Fibroblast of gingiva (primary cell): ENCODE measurements at regions not wholly inside any gene's neighbourhood (a gene's known extent, or its start where the extent isn't known, plus 50 kb on each side); places are given as distances from the start of the nearest gene placed in this dataset.
"Not testable (repeated sequence)": the region's sequence is repeated elsewhere in the genome, so short reads cannot be mapped to it uniquely, and the experiment has no call there.

Experiments
- DNase-seq: peaks from one replicate; pipeline ENCODE4 v3.0.0-alpha.2; 2011; ENCODE audit warnings: low read depth

DNA sequence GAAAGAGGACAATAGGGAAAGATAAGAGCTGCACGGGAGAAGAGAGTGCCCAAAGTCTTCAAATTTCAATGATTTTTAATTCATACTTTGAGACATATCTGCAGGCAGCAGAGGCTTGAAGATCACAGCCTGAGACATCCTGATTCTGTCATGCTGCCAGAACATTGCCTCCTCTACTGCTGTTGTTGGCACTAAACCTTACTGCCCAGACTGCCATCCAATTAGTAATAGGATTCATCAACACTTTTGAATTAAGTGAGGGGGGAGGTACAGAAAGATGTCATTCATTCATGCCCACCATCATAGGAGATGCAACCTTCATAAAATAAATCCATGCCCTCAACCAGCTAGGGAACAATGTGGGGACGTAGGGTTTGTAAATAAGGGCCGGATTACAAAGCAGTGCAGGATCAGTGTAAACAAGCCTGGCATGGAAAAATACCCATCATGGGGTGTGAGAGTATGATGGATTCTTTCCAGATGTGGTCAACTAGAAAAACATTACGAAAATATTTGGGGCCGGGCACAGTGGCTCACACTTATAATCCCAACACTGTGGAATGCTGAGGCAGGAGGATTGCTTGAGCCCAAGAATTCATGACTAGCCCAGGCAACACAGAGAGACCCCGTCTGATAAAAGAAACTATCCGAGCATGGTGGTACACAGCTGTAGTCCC is 122.1 kb upstream of the DAPK1 start:
- DNase-seq, result peak; percentile 86

DNA sequence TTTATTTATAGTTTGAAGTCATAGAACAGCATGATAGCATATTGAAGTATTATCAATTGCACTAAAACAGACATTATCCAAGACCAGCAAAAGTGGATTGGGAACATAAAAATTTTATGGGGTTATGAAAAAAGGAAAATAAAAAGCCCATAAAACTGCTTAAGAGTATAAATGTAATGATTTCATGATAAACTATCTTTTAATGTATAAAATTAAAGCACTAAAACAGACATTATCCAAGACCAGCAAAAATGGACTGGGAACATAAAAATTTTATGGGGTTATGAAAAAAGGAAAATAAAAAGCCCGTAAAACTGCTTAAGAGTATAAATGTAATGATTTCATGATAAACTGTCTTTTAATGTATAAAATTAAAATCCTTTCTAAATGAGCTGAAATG is 119.0 kb upstream of the DAPK1 start:
- no peak for DNase-seq

DNA sequence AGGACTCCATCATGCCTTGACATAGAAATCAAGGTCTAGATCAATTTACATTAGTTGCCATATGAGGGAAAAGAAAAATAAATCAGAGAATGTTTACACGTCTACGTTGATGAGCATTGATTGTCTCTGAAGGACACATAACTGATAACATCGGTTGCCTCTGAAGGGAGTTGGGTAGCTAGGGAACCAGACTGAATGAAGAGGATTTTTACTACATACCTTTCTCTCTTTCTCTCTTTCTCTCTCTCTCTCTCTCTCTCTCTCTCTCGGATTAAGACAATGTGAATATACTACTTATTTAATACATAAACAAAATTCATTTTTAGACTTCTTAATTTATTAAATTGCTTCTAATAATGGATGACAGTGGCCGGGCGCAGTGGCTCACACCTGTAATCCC is 118.4 kb upstream of the DAPK1 start:
- DNase-seq, result no peak

DNA sequence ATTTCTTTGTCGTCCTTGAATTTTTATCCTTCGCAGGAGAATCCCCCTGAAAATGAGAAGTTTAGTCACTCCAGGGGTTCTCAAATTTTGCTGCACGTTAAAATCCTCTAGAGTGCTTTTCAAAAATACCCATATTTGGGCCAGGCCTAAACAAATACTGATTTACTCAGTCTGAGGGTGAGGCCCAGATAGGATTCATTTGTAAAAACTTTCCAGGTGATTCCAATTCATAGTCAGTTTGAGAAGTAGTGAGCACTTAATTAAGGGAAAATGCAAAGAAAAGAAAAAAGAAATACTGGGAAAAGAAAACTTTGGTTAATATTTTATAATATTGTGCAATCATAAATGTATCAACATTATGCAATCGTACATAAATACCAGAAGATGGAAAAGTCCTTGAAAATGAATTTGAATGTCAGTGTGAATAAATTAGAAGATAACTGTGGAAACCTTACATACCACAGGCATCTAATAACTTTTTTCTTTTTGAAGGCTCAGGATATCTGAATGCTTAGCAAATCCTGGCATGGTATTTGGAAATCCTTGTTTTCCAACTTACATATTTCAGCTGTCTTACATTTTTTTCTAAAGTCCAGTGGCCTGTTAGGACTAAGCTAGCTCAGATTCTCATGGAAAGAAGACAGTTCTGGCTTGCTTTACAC is 116.5 kb upstream of the DAPK1 start:
- peak; percentile 95 for DNase-seq

DNA sequence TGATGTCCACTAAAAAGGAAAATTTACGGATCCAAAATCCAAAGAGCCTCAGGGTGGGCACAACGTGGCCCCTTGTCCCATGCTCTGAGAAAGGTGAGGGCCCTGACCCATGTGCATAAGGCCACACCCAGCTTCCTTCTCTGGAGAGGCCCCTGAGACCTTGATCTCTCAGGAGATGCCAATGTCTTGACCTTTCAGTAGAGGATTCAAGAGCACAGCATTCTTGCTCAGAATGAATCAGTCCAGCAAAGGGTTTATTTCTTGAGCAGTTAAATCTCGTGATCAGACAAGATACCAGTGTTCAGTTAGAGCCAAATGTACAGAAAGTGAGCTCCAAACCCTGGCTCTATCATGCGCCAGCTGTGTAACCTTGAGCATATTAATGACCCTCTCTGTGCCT is 115.9 kb upstream of the DAPK1 start:
- peak; percentile 51 for DNase-seq

DNA sequence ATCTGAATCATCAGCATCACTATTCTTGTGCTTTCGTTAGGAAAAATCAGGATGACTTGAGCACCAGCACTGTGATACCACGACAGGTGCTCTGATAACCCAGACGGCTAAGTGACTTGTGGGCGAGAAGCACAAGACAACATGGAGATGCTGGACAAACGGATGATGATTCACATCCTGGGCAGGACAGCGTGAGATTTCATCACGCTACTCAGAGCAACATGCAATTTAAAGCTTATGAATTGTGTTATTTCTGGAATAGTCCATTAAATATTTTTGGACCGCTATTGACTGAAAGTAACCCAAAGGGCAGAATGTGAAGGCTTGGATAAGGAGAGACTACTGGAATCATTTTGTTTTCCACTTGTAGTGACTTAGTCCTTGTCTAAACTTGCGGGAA is 114.8 kb upstream of the DAPK1 start:
- DNase-seq, result peak; percentile 92

DNA sequence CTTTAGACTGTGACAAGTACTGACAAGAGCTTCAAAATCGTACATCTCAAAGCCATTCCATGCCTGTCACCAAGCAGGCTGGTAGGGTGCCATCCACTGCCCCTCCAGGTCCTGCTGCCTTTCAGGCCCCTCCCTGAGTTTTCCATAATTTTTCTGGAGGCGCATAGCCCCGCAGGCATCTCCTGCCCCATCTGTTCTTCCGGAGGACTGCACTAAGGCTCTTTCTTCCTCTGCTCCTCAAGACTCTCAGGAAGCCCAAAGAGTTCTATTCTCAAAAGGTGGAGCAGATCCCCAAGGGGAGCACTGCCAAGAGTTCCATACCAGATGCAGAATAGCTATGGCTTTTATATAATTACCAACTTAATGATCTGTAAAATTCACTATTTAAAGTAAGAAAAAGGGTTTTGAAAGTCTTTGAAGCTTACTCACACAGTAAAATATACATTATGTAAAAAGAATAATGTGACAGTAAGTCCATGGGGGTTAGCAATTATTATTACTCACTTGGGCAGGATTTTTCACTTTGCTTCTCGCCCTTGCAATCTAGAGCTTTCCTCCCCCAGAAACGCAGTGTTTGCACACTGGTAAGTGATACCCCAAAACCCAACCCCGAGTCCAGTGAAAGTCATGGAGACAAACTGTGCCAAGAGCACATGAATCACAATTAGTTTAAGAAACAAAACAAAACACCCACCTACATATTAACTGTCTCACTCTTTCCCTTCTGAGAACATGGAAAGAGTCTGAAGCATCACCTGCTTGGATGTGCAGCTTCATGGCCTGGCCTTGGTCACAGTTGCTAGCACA is 114.1 kb upstream of the DAPK1 start:
- peak; percentile 45 for DNase-seq

DNA sequence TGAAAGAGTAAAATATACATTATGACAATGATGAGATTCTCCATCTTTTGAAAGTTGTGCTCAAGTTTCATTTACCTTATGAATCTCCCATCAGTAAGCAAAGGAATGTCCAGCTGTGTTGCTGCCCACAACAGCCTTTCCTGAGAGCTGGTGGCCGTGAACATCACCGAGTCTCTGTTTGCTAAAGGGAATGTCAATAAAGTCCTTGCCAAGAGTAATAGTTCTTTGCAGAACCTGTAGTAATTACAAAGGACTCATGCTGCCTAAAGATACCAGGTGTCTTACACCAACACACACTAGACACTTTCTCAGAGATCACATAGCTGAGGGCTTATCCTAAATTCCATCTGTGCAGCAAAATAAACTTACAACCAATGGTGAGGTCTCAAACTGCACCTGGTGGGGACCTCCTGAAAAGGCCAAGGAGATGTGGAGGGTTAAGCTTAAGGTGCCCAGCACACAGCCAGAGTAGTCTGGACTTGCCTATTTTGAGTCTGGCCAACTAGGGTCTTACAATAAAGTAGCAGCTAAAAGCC is 111.1 kb upstream of the DAPK1 start:
- no peak for DNase-seq

DNA sequence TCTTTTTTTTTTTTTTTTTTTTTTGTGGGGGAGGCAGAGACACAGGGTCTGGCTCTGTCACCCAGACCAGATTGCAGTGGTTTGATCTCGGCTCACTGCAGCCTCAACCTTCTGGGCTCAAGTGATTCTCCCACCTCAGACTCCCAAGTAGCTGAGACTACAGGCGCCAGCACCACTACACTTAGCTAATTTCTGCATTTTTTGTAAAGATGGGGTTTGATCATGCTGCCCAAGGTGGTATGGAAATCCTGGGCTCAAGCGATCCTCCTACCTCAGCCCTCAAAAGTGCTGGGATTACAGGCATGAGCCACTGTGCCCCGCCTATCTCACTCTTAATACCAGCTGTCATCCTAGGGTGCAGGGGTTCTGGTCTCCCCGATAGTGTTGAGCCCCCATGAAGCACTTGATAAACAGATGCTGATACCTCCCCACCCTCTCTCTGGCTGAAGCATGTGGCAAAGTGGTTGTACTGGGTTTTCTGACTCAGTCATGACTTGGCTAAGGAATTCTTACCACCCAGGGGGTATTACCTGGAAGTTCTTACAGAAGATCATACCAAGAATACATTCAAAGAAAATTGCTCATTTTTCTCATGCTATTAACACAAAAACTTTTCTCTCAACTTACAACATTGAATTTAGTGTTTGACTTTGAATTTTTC is 110.2 kb upstream of the DAPK1 start:
- no peak for DNase-seq

DNA sequence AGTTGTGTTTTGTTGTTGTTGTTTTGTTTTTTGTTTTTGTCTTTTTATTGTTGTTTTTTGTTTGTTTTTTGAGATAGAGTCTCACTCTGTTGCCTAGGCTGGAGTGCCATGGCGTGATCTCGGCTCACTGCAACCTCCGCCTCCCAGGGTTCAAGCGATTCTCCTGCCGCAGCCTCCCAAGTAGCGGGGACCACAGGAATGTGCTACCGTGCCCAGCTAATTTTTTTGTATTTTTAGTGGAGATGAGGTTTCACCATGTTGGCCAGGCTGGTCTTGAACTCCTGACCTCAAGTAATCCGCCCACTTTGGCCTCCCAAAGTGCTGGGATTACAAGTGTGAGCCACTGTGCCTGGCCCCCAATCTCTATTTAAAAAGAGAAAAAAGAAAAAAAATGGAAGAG is 109.0 kb upstream of the DAPK1 start:
- DNase-seq, result not testable (repeated sequence)

DNA sequence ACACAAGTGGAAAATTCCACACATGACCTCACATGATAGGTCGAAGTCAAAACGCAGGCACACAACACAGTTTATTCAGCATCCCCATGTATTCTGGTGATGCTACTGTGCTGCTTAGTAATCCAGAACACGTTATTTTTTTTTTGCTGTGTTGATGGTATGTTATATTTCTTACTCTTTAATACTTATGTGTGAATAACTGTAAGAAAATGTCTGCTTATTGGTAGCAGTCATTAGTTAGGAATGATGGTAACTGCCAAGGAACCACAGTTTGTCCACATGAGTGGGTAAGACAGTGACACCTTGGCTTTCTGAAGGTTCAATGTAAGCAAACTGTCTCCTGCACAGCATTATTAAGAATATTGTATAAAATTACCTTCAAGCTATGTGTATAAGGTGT is 107.7 kb upstream of the DAPK1 start:
- DNase-seq, result no peak

DNA sequence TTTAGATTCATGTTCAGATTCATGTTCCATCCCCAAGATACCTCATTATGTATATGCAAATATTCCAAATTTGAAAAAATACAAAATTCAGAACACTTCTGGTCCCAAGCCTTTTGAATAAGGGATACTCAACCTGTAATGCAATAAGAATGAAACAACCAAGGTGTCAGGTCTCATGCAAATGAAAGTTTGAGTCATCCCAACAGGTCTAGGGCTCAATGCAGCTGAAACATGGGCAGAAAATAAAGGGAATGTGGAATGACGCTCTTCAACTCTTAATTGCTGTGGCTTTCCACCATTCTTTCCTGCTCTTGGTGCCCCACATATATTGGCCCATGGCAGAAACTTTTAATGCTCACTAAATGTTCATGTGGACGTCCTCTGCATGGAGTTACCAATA is 107.3 kb upstream of the DAPK1 start:
- DNase-seq, result no peak

DNA sequence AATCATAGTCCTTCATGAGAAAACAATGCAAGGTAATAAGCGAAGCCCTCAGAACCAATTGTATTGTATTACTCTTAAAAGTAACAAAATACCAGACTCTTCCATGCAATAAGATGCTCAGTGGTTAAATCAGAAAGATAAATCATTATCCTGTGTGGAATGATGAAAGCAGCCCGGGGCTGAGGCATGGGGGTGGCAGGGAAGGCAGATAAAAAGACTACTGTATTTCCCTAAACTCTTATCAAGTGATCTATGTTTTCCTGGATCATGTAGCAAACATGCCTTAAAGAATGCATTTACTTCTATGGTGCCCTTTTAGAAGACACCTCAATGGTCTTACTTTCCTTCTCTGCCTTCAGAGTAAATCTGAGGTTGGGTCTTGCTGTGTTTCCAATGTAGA is 105.6 kb upstream of the DAPK1 start:
- DNase-seq, result no peak

DNA sequence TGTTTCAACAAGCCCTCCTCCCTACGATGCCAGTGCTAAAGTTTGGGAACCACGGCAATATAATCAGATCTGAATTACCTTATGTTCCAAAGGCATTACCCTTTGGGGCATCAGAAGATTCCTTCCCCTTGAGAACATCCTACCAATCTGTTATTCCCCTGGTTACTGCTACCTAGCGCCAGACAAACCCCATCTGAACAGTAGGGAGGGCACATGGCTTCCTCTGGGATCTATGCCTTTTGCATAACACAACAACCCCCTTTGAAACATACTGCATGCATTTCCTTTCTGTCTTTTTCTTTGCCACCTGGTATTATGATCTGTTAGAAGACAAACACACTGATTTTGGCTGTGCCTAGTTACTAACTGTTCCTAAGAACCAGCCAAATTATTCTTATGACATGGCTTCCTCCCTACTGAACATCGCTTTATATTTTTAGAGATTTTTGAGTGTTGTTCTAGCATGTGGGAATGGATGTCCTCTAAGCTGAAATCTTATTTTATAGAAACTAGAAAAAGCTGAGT is 103.9 kb upstream of the DAPK1 start:
- no peak for DNase-seq

DNA sequence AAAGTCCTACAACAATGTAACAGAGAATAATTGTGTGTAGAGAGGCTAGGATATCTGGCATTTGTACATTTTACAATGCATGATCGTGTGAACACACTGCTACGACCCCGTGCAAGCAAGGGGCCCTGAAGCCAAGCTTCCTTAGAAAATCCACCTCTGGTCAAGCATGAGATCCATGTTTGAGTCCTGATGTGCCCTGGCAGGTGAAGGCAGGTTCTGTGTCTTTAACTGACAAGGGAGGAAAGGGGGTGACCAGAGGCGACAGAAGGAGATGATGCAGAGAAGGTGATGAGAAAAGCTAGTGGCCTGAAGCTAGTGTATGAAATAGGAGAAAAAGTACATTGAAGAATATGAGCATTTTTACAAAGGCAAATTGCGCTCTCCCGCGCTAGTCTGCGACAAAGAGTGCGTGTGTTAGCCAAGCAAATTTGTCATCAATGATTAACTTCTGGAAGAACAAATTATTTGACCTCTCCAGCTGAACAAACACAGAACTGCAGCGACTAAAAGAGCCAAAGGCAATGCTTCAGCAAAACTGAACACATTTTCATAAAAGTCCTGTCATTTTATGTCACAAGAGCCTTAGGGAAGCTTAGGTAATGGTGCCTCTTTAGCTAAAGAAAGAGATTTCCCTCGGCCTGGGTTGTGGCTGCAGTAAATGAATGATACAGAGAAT is 101.7 kb upstream of the DAPK1 start:
- DNase-seq, result peak; percentile 58

DNA sequence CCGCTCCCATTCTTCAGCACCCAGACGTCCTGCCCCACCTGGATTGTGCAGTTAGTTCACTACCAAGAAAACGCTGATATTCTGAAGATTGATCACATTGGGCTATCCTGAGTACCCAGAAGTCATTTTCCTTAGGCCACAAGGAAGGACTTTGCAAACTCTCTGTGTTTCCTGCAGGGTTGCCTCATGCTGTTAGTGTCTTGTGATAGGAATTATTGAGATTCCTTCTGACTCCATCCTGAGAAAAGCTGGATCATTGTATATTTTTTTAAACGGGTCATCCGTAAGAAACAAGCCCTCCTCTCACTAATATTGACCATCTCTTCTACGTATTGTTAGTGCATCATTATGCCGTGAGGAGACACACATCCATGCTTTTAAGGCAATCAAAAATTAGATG is 96.0 kb upstream of the DAPK1 start:
- DNase-seq, result no peak

DNA sequence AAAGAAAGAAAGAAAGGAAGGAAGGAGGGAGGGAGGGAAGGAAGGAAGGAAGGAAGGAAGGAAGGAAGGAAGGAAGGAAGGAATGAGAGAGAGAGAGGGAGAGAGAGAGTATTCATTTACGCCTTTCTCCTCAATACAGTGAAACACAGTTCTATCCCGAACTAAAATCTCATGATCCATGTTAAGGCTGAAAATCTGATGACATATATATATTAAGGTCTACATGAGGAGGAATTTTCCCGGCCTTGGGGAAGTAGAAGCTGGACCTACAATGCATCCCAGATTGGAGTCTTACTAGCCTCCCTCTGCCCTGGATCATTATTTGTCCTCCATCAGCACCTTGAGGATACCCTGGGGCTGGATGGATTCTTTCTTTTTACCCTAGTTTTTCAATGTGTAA is 95.1 kb upstream of the DAPK1 start:
- no peak for DNase-seq

DNA sequence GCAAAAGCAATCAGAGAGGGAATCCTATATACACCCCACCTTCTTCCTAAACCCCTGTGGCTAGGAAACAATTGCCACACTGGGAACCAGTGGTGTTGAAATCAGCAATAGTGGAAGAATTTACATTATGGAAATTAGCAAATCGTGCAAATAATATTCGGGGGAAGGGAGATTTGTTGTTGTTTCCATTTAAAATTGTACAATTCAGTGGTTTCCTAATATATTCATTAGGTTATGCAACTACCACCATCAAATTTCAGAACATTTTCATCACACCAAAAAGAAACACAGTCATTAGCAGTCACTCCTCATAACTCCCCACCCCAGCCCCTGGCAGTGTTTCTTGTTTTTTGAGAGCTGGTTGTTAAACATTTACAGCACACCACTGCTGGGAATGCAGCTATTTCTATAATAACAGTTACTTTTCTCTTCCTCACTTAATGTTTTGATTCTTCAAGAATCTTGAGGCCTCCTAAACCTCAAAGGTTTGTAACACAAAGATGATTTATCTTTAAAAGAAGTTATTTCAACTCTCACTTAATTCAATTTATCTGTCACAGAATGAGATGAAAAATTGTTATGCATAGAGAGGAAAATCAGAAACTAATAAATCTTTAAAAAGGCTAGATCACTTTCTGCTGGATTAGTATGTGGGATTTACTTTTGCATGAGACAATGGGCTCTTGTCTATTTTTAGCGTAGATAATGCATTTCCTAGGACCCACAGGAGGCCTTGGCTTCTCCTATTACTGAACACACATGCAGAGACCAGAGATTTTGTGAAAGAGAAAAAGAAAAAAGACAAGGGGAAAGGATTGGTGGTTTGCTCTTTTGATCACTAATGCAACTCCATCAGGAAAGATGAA is 91.8 kb upstream of the DAPK1 start:
- DNase-seq, result peak; percentile 94

DNA sequence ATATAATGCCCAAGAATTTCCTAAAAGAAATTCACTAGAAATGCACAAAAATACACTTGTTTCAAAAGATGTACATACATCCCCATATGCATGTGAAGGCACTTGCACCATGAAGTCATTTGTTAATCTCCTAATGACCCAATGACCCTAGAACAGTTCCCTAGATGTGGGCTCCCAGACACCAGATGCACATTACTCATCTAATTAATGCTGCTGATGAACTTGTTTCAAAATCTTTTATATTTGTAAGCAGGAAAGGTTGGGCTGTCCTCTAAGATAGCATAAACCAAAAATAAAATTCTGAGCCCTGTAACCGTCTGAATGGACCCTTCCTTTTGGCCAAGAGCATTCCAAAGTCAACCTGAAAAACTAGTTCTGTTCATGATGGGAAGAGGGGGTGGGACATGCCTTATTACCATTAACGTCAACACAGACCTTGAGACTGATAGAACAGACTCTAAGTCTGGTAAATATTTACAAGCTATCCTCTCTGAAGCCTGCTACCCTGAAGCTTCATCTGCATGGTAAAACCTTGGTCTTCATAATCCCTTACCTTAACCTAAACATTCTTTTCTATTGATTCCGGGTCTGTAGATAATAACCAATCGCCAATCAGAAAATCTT is 91.0 kb upstream of the DAPK1 start:
- no peak for DNase-seq
